ENCODE measurements at regions not wholly inside any gene's neighbourhood (a gene's known extent, or its start where the extent isn't known, plus 50 kb on each side); places are given as distances from the start of the nearest gene placed in this dataset.

- DNase-seq (ENCODE audit: low read depth), result peak; percentile 63
Measured at GRCh38 chr20:22652681-22653588, 68.6 kb upstream of the FOXA2 start.

GRCh38 chr20:22653658-22654642 lies 69.6 kb upstream of the FOXA2 start:
- DNase-seq (ENCODE audit: low read depth), result no peak

- no peak for DNase-seq (ENCODE audit: low read depth)
Measured at GRCh38 chr20:22663528-22664025, 79.2 kb upstream of the FOXA2 start.

- no peak for DNase-seq (ENCODE audit: low read depth)
Measured at GRCh38 chr20:22667198-22667597, 82.8 kb upstream of the FOXA2 start.

GRCh38 chr20:22672191-22672590 lies 87.8 kb upstream of the FOXA2 start:
- no peak for DNase-seq (ENCODE audit: low read depth)

GRCh38 chr20:22673467-22673866 lies 89.1 kb upstream of the FOXA2 start:
- DNase-seq (ENCODE audit: low read depth), result no peak

GRCh38 chr20:22675341-22675740 lies 91.0 kb upstream of the FOXA2 start:
- no peak for DNase-seq (ENCODE audit: low read depth)

GRCh38 chr20:22678678-22679077 lies 94.3 kb upstream of the FOXA2 start:
- no peak for DNase-seq (ENCODE audit: low read depth)

- no peak for DNase-seq (ENCODE audit: low read depth)
Measured at GRCh38 chr20:22679197-22679596, 94.8 kb upstream of the FOXA2 start.

- no peak for DNase-seq (ENCODE audit: low read depth)
Measured at GRCh38 chr20:22680031-22680740, 95.8 kb upstream of the FOXA2 start.

- DNase-seq (ENCODE audit: low read depth), result no peak
Measured at GRCh38 chr20:22681591-22682248, 97.3 kb upstream of the FOXA2 start.

GRCh38 chr20:22682381-22682780 lies 98.0 kb upstream of the FOXA2 start:
- DNase-seq (ENCODE audit: low read depth), result no peak

GRCh38 chr20:22684072-22684762 lies 99.8 kb upstream of the FOXA2 start:
- DNase-seq (ENCODE audit: low read depth), result peak; percentile 69

GRCh38 chr20:22684763-22685443 lies 100.5 kb upstream of the FOXA2 start:
- peak; percentile 18 for DNase-seq (ENCODE audit: low read depth)

- DNase-seq (ENCODE audit: low read depth), result peak; percentile 81
Measured at GRCh38 chr20:22686097-22686496, 101.7 kb upstream of the FOXA2 start.

GRCh38 chr20:22687676-22688349 lies 103.4 kb upstream of the FOXA2 start:
- DNase-seq (ENCODE audit: low read depth), result no peak

GRCh38 chr20:22688485-22688884 lies 104.1 kb upstream of the FOXA2 start:
- no peak for DNase-seq (ENCODE audit: low read depth)

GRCh38 chr20:22689266-22689665 lies 104.9 kb upstream of the FOXA2 start:
- no peak for DNase-seq (ENCODE audit: low read depth)

GRCh38 chr20:22690000-22690399 lies 105.6 kb upstream of the FOXA2 start:
- DNase-seq (ENCODE audit: low read depth), result no peak
